ENCODE measurements at regions not wholly inside any gene's neighbourhood (a gene's known extent, or its start where the extent isn't known, plus 50 kb on each side); places are given as distances from the start of the nearest gene placed in this dataset.
A peak's percentile ranks its signal among the peaks of the same experiment; 100 is the strongest.

GRCh38 chr3:110343945-110344344 is 727.7 kb upstream of the NECTIN3 start:
- peak; percentile 17 for DNase-seq
- Mint-ChIP-seq H3K4me3 (no peak overlapping the region), H3K9me3 (no peaks in the 10 kb centered on the region), H3K27me3 (ENCODE audit: insufficient read depth) (no peaks in the 10 kb centered on the region; the same call in 1 of the 2 replicates), H3K27ac (peak overlapping the region; percentile 78), H3K4me1 (ENCODE audit: low read depth) (peaks cover 47% of the 10 kb centered on the region), H3K36me3 (ENCODE audit: low read depth) (no peaks in the 10 kb centered on the region; the same call in 1 of the 2 replicates)
- no peak for TF ChIP-seq CTCF (IDR thresholded peaks at IDR 0.05)

GRCh38 chr3:110344487-110344886 is 727.1 kb upstream of the NECTIN3 start:
- Mint-ChIP-seq H3K4me3 (no peak overlapping the region), H3K9me3 (no peaks in the 10 kb centered on the region), H3K27me3 (ENCODE audit: insufficient read depth) (no peaks in the 10 kb centered on the region; the same call in 1 of the 2 replicates), H3K36me3 (ENCODE audit: low read depth) (no peaks in the 10 kb centered on the region; the same call in 1 of the 2 replicates), H3K4me1 (ENCODE audit: low read depth) (peaks cover 47% of the 10 kb centered on the region), H3K27ac (peak overlapping the region; percentile 78)
- no peak for TF ChIP-seq CTCF (IDR thresholded peaks at IDR 0.05)
- no peak for DNase-seq

- no peaks in the 10 kb centered on the region for H3K9me3 Mint-ChIP-seq
- H3K36me3 Mint-ChIP-seq (ENCODE audit: low read depth), result no peaks in the 10 kb centered on the region; the same call in 1 of the 2 replicates
- no peak overlapping the region for H3K4me3 Mint-ChIP-seq
- H3K4me1 Mint-ChIP-seq (ENCODE audit: low read depth), result peaks cover 47% of the 10 kb centered on the region
- no peak for DNase-seq
- no peak for TF ChIP-seq CTCF (IDR thresholded peaks at IDR 0.05)
- H3K27ac Mint-ChIP-seq, result 0 out of 2 replicates have a peak overlapping the region, but pooled peaks have one; percentile 8
- no peaks in the 10 kb centered on the region; the same call in 1 of the 2 replicates for H3K27me3 Mint-ChIP-seq (ENCODE audit: insufficient read depth)
Measured at GRCh38 chr3:110344897-110345767, 726.5 kb upstream of the NECTIN3 start.

GRCh38 chr3:110349295-110349694 is 722.3 kb upstream of the NECTIN3 start:
- no peak for TF ChIP-seq CTCF (IDR thresholded peaks at IDR 0.05)
- Mint-ChIP-seq H3K9me3 (no peaks in the 10 kb centered on the region), H3K27me3 (ENCODE audit: insufficient read depth) (no peaks in the 10 kb centered on the region; the same call in 1 of the 2 replicates), H3K36me3 (ENCODE audit: low read depth) (no peaks in the 10 kb centered on the region; the same call in 1 of the 2 replicates), H3K4me3 (no peak overlapping the region), H3K27ac (no peak overlapping the region), H3K4me1 (ENCODE audit: low read depth) (peaks cover 34% of the 10 kb centered on the region)
- DNase-seq, result no peak

- Mint-ChIP-seq H3K27me3 (ENCODE audit: insufficient read depth) (no peaks in the 10 kb centered on the region), H3K4me3 (no peak overlapping the region), H3K36me3 (ENCODE audit: low read depth) (no peaks in the 10 kb centered on the region; the same call in 1 of the 2 replicates), H3K4me1 (ENCODE audit: low read depth) (peaks cover 19% of the 10 kb centered on the region), H3K27ac (peak overlapping the region; percentile 27), H3K9me3 (no peaks in the 10 kb centered on the region)
- no peak for TF ChIP-seq CTCF (IDR thresholded peaks at IDR 0.05)
- peak; percentile 8 for DNase-seq
Measured at GRCh38 chr3:110352841-110353604, 718.6 kb upstream of the NECTIN3 start.

All from HFFc6 (cell line).